ENCODE measurements at regions not wholly inside any gene's neighbourhood (a gene's known extent, or its start where the extent isn't known, plus 50 kb on each side); places are given as distances from the start of the nearest gene placed in this dataset.
"Not testable (repeated sequence)": the region's sequence is repeated elsewhere in the genome, so short reads cannot be mapped to it uniquely, and the experiment has no call there.

DNA sequence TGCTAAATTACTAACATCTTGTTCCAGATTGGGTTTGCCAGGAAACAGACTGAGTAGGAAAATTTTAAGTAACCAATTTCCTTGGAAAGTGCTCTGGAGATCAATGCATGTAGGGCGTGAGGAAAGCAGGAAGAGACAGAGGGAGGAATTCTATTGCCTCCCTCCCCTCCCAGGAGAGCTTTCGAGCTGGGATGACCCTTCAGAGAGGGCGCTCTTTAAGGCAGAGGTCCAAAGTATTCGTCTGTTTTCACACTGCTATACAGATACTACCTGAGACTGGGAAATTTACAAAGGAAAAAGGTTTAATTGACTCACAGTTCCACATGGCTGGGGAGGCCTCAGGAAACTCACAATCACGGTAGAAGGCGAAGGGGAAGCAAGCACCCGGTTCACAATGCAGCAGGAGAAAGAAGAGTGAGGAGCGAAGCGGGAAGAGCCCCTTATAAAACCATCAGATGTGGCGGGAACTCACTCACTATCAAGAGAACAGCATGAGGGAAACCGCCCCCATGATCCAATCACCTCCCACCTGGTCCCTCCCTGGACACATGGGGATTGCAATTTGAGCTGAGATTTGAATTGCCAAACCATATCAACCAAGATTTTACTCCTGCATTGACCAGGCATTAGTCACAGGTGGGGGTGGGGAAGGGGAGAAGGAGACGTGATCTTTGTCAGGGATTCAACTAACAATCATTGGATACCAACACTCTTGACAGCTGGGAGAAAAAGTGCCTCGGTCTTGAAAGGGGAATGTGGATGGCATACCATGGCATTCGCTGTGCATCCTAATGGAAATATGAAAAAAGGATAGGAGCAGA, 63.8 kb downstream of the SLITRK2 start:
- Histone ChIP-seq H3K4me3 (ENCODE audit: insufficient read depth, low read depth, low read length) (peak overlapping the region; percentile 8; the same call in 1 of the 2 replicates), H3K36me3 (replicated peaks; ENCODE audit: control insufficient read depth, insufficient read depth, low read length) (no peaks in the 10 kb centered on the region), H3K27me3 (ENCODE audit: control insufficient read depth, insufficient read depth, low read length) (no peaks in the 10 kb centered on the region)
- peak; percentile 10 for DNase-seq

DNA sequence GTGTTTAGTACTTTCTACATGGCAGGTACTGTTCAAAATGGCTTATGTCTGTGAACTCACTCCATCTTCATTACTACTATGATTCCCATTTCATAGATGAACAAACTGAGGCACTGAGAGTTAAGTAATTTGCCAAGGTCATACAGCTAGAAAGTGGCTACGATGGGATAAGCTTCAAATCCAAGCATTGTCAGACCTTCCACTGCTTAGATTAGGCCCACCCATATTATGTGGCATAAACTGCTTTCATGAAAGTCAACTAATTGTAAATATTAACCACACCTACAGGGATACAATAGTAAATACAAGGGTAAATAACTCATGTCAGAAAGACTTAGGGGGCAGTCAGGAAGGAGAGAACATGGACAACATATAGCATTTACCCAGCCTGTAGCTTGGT, 68.8 kb downstream of the SLITRK2 start:
- Histone ChIP-seq H3K27me3 (ENCODE audit: control insufficient read depth, insufficient read depth, low read length) (no peaks in the 10 kb centered on the region), H3K4me3 (ENCODE audit: insufficient read depth, low read depth, low read length) (no peak overlapping the region), H3K36me3 (replicated peaks; ENCODE audit: control insufficient read depth, insufficient read depth, low read length) (no peaks in the 10 kb centered on the region)
- no peak for DNase-seq

GRCh38 chrX:145910017-145910416, 92.4 kb downstream of the SLITRK2 start:
- Histone ChIP-seq H3K27me3 (ENCODE audit: control insufficient read depth, insufficient read depth, low read length) (no peaks in the 10 kb centered on the region), H3K4me3 (ENCODE audit: insufficient read depth, low read depth, low read length) (no peak overlapping the region), H3K36me3 (replicated peaks; ENCODE audit: control insufficient read depth, insufficient read depth, low read length) (no peaks in the 10 kb centered on the region)
- DNase-seq: peak; percentile 2

DNA sequence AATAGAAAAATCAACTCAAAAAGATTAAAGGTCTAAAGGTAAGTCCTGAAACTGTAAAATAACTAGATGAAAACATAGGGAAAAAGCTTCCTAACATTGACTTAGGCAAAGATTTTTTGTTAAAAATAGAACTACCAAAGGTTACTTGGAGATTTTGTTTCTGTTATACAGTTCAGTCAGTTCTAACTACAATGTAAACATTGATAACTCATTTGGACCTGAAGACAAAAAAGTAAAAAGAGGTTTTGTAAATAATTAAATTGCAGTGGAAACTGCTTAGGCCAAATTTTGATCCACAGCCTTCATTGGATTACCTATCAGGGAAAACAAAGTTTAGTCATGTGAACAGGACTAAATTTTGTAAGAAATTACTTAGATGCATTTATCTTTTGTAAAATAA, 101.8 kb downstream of the SLITRK2 start:
- DNase-seq: no peak
- no peak overlapping the region for H3K4me3 ChIP-seq (ENCODE audit: insufficient read depth, low read depth, low read length)
- no peaks in the 10 kb centered on the region for H3K27me3 ChIP-seq (ENCODE audit: control insufficient read depth, insufficient read depth, low read length)
- H3K36me3 ChIP-seq (replicated peaks; ENCODE audit: control insufficient read depth, insufficient read depth, low read length): no peaks in the 10 kb centered on the region

DNA sequence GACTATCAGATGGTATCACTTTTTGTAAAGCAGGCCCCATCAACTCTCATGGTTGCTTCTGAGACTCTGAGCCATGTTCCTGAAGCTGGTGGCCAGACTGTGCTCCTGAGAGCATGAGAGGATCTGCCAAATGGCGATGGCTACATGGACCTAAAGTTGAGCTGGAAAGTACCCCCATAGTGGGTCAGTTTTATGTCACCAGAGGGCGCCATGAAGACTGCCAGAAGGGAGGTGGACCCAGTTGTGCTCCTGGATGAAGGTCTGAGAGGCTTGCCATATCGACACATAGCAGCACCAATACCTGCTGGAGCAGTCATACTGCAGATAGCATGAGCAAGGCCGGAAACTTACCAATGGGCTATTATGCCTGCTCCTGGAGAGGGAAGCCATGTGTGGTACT, 105.7 kb downstream of the SLITRK2 start:
- peak; percentile 13 for DNase-seq
- Histone ChIP-seq H3K27me3 (ENCODE audit: control insufficient read depth, insufficient read depth, low read length) (no peaks in the 10 kb centered on the region), H3K4me3 (ENCODE audit: insufficient read depth, low read depth, low read length) (no peak overlapping the region), H3K36me3 (replicated peaks; ENCODE audit: control insufficient read depth, insufficient read depth, low read length) (no peaks in the 10 kb centered on the region)

DNA sequence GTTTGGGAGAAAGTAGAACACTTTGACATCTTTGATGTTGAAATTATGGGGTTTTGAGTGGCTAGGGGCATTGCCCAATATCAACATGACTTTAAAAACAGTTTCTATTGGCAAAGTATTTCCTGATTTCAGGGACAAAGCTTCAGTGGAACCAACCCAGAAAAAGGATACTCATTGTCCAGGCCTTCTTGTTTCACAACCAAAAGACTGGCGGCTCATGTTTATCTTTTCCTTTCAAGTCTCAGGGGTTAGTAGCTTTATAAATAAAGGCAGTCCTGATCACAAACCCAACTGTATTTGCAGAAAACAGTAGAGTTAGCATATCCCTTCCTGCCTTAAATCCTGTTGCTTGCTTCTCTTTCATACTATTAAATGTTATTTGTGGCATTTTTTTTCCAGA, 119.1 kb downstream of the SLITRK2 start:
- DNase-seq: no peak
- H3K4me3 ChIP-seq (ENCODE audit: insufficient read depth, low read depth, low read length): no peak overlapping the region
- no peaks in the 10 kb centered on the region for H3K27me3 ChIP-seq (ENCODE audit: control insufficient read depth, insufficient read depth, low read length)
- H3K36me3 ChIP-seq (replicated peaks; ENCODE audit: control insufficient read depth, insufficient read depth, low read length): no peaks in the 10 kb centered on the region

DNA sequence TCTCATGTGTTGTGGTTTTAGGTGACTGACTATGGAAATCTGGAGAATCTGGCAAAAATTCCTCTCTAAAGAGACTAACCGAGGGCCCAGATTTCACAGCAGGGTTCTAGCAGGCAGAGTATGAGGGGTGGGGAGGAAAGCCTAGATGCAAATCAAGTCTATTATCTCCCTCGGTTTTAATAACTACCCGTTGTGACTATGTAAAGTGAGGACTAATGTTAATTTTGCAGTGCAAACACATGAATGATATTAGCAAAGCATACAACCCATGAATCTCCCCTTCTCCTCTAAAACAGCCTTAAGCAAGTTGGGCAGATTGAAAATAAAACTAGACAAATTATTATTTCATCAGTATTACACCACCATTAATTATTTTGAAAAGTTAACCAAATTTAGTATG, 131.4 kb downstream of the SLITRK2 start:
- DNase-seq: no peak
- Histone ChIP-seq H3K4me3 (ENCODE audit: insufficient read depth, low read depth, low read length) (no peak overlapping the region), H3K27me3 (ENCODE audit: control insufficient read depth, insufficient read depth, low read length) (no peaks in the 10 kb centered on the region), H3K36me3 (replicated peaks; ENCODE audit: control insufficient read depth, insufficient read depth, low read length) (no peaks in the 10 kb centered on the region)

- Histone ChIP-seq H3K27me3 (ENCODE audit: control insufficient read depth, insufficient read depth, low read length) (no peaks in the 10 kb centered on the region), H3K36me3 (replicated peaks; ENCODE audit: control insufficient read depth, insufficient read depth, low read length) (no peaks in the 10 kb centered on the region), H3K4me3 (ENCODE audit: insufficient read depth, low read depth, low read length) (no peak overlapping the region)
- DNase-seq: no peak
These were observed 136.0 kb downstream of the SLITRK2 start for GRCh38 chrX:145953628-145954027.

DNA sequence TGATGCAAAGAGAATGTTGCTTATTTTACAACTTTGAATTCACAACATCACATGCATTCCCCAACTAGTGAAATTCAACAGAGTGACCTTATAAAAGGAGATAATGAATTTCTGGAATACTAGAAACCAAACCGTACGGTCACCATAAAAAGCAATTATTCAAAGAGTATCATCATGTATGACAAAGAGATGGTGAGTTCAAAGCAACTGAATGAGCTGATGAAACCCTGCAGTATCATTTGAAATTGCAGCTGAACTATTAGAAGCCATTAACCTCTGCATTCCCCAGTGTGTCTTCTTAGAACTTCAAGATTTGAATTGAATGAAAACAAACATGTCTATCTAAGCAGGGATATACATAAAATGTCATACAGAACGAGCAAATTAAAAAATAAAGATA, 172.4 kb downstream of the SLITRK2 start:
- no peaks in the 10 kb centered on the region for H3K27me3 ChIP-seq (ENCODE audit: control insufficient read depth, insufficient read depth, low read length)
- no peak for DNase-seq
- H3K36me3 ChIP-seq (replicated peaks; ENCODE audit: control insufficient read depth, insufficient read depth, low read length): no peaks in the 10 kb centered on the region
- no peak overlapping the region for H3K4me3 ChIP-seq (ENCODE audit: insufficient read depth, low read depth, low read length)

GRCh38 chrX:146006637-146007036, 189.0 kb downstream of the SLITRK2 start:
- DNase-seq: no peak
- Histone ChIP-seq H3K36me3 (replicated peaks; ENCODE audit: control insufficient read depth, insufficient read depth, low read length) (no peaks in the 10 kb centered on the region), H3K4me3 (ENCODE audit: insufficient read depth, low read depth, low read length) (no peak overlapping the region), H3K27me3 (ENCODE audit: control insufficient read depth, insufficient read depth, low read length) (no peaks in the 10 kb centered on the region)

DNA sequence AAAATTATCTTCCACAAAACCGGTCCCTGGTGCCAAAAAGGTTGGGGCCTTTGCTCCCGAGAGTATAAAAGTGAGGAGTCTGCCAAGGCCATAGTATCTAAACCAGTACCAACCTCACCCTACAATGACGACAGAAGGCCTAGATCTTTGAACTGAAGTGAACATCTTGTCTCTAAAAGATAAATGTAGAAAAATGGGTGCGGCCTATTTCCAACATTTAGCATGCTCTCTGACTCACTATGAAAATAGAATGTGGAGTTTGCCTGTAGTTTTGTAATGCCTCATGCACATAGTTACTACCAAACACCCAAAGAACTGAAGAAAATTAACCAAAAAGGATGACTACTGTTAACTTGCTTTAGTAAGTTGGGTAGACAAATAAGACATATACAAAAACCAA, 218.4 kb downstream of the SLITRK2 start:
- Histone ChIP-seq H3K36me3 (replicated peaks; ENCODE audit: control insufficient read depth, insufficient read depth, low read length) (no peaks in the 10 kb centered on the region), H3K27me3 (ENCODE audit: control insufficient read depth, insufficient read depth, low read length) (no peaks in the 10 kb centered on the region), H3K4me3 (ENCODE audit: insufficient read depth, low read depth, low read length) (no peak overlapping the region)
- no peak for DNase-seq

DNA sequence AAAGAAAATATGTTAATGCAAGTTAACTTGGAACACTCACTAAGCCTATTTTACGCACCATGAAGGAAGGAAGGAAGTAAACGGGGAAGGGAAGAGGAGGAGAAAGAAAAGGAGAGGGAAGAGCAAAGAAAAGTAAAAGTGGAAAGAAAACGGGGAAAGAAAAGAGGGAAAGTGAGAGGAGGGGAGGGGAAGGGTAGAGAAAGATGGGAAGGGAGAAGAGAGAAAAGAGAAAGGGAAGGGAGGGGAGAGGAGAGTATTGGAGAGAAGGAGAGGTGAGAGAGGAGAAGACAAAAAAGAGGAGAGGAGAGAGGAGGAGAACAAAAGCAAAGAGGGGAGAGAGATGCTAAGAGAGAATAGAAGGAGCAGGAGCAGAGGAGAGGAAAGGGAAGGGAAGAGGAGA, 224.1 kb downstream of the SLITRK2 start:
- no peaks in the 10 kb centered on the region for H3K27me3 ChIP-seq (ENCODE audit: control insufficient read depth, insufficient read depth, low read length)
- no peak for DNase-seq
- no peak overlapping the region for H3K4me3 ChIP-seq (ENCODE audit: insufficient read depth, low read depth, low read length)
- no peaks in the 10 kb centered on the region for H3K36me3 ChIP-seq (replicated peaks; ENCODE audit: control insufficient read depth, insufficient read depth, low read length)

- not testable (repeated sequence) for H3K4me3 ChIP-seq (ENCODE audit: insufficient read depth, low read depth, low read length); H3K27me3 ChIP-seq (ENCODE audit: control insufficient read depth, insufficient read depth, low read length); DNase-seq; H3K36me3 ChIP-seq (replicated peaks; ENCODE audit: control insufficient read depth, insufficient read depth, low read length)
These were observed 228.5 kb downstream of the SLITRK2 start for GRCh38 chrX:146046011-146046715.

DNA sequence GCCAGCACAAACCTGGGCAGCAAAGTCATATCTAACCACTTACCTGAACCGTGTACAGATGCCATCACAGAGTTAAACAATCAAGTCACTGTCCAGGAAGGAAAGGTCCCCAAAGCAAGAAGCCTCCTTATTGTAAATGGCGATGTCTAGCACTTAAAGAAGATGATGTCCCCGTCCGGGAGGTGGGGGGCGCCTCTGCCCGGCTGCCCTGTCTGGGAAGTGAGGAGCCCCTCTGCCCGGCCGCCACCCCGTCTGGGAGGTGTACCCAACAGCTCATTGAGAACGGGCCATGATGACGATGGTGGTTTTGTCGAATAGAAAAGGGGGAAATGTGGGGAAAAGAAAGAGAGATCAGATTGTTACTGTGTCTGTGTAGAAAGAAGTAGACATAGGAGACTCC, 231.9 kb downstream of the SLITRK2 start:
- not testable (repeated sequence) for DNase-seq; H3K36me3 ChIP-seq (replicated peaks; ENCODE audit: control insufficient read depth, insufficient read depth, low read length); H3K27me3 ChIP-seq (ENCODE audit: control insufficient read depth, insufficient read depth, low read length); H3K4me3 ChIP-seq (ENCODE audit: insufficient read depth, low read depth, low read length)

- Histone ChIP-seq H3K27me3 (ENCODE audit: control insufficient read depth, insufficient read depth, low read length) (no peaks in the 10 kb centered on the region), H3K4me3 (ENCODE audit: insufficient read depth, low read depth, low read length) (no peak overlapping the region), H3K36me3 (replicated peaks; ENCODE audit: control insufficient read depth, insufficient read depth, low read length) (no peaks in the 10 kb centered on the region)
- no peak for DNase-seq
These were observed 236.7 kb downstream of the SLITRK2 start for GRCh38 chrX:146054311-146054710.

Data from H7 (cell line).